B cell (primary cell): ENCODE measurements at regions not wholly inside any gene's neighbourhood (a gene's known extent, or its start where the extent isn't known, plus 50 kb on each side); places are given as distances from the start of the nearest gene placed in this dataset.

ENCODE experiments used
- ATAC-seq: fragments of 200-7000 bp; cut with Tn5 transposase; one replicate; pipeline ENCODE4 v1.10.0; 2021; ENCODE audit warnings: low read depth, mild to moderate bottlenecking, moderate number of reproducible peaks, moderate library complexity
- CTCF ChIA-PET: fragments of 350-600 bp; sonication (Branson Sonifier 250); formaldehyde crosslinking; loops from one replicate; lab custom pipeline; 2021; ENCODE audit warnings: antibody characterized with exemption, inconsistent platforms; lab: Charles Lee
- POLR2A ChIA-PET: fragments of 350-600 bp; sonication (Branson Sonifier 250); formaldehyde crosslinking; loops from one replicate; lab custom pipeline; 2021; ENCODE audit warnings: antibody characterized with exemption; lab: Charles Lee
- DNase-seq: peaks from one replicate; pipeline ENCODE4 v3.0.0; 2013
- H2AFZ ChIP-seq: 2 replicates; pipeline ENCODE4 v1.6.1; 2012; ENCODE audit warnings: mild to moderate bottlenecking, low read depth, low read length; ENCODE audit not compliant: insufficient read depth, poor library complexity, severe bottlenecking
- H3K27ac ChIP-seq, 2 donors: 1 replicate in 1 of 2; 2 replicates in 1 of 2; pipeline ENCODE4 v1.5.1; 2012 to 2013; ENCODE audit warnings: low read length in 2 of 2, mild to moderate bottlenecking in 2 of 2, moderate library complexity in 1 of 2
- H3K27me3 ChIP-seq, 4 experiments: fragments of 200-600 bp in 1 of 4; sonication (generic) in 1 of 4; replicated peaks in 1 of 4; 1 replicate in 2 of 4; 2 replicates in 2 of 4; pipeline versions ENCODE4 v1.6.1 to v1.7.0; 2013 to 2016; ENCODE audit warnings: low read length in 3 of 4, mild to moderate bottlenecking in 2 of 4, mixed read lengths in 1 of 4, moderate library complexity in 1 of 4; ENCODE audit not compliant: insufficient read depth in 4 of 4, control insufficient read depth in 3 of 4; ENCODE audit errors: control extremely low read depth in 1 of 4
- H3K36me3 ChIP-seq, 2 experiments: replicated peaks in 1 of 2; 1 replicate in 1 of 2; 2 replicates in 1 of 2; pipeline versions ENCODE4 v1.6.1 to v1.7.1; 2013; ENCODE audit warnings: low read length in 1 of 2; ENCODE audit not compliant: insufficient read depth in 2 of 2, control insufficient read depth in 1 of 2; ENCODE audit errors: control extremely low read depth in 1 of 2, extremely low read depth in 1 of 2
- H3K4me1 ChIP-seq, 2 donors: fragments of 200-600 bp in 1 of 2; sonication (generic) in 1 of 2; 1 replicate in 1 of 2; 2 replicates in 1 of 2; pipeline versions ENCODE4 v1.5.1 to v1.6.1; 2013 to 2017; ENCODE audit warnings: low read length in 2 of 2; ENCODE audit not compliant: control insufficient read depth in 2 of 2, insufficient read depth in 2 of 2
- H3K4me2 ChIP-seq: replicated peaks from 2 replicates; pipeline ENCODE3; 2012; ENCODE audit warnings: mild to moderate bottlenecking, low read depth, low read length; ENCODE audit not compliant: poor library complexity, severe bottlenecking
- H3K4me3 ChIP-seq, 5 experiments: fragments of 200-600 bp in 1 of 5; sonication (generic) in 1 of 5; 1 replicate in 3 of 5; 2 replicates in 2 of 5; pipeline versions ENCODE4 v1.5.1 to v1.7.0; 2011 to 2016; ENCODE audit warnings: low read length in 4 of 5, mild to moderate bottlenecking in 4 of 5, low read depth in 2 of 5, control low read depth in 1 of 5, moderate library complexity in 1 of 5; ENCODE audit not compliant: insufficient read depth in 1 of 5; ENCODE audit errors: control extremely low read depth in 1 of 5, extremely low read depth in 1 of 5
- H3K79me2 ChIP-seq: fragments of 200-600 bp; sonication (generic); one replicate; pipeline ENCODE4 v1.6.0; 2016; ENCODE audit warnings: low read length; ENCODE audit not compliant: control insufficient read depth, insufficient read depth
- H3K9ac ChIP-seq: fragments of 200-600 bp; sonication (generic); 2 replicates; pipeline ENCODE4 v1.6.1; 2017; ENCODE audit warnings: mild to moderate bottlenecking, low read length, moderate library complexity
- H3K9me3 ChIP-seq, 3 donors: one replicate each; pipeline versions ENCODE4 v1.6.1 to v1.7.1; 2013; ENCODE audit warnings: low read length in 2 of 3; ENCODE audit not compliant: control insufficient read depth in 2 of 3, insufficient read depth in 1 of 3; ENCODE audit errors: control extremely low read depth in 1 of 3
- H4K20me1 ChIP-seq: 2 replicates; pipeline ENCODE4 v1.6.0; 2012; ENCODE audit warnings: mild to moderate bottlenecking, low read length; ENCODE audit not compliant: insufficient read depth, control insufficient read depth, poor library complexity, severe bottlenecking
- H3K27ac Mint-ChIP-seq: one replicate; pipeline ENCODE4 v1.8.0; 2021; ENCODE audit warnings: mixed read lengths
- H3K27me3 Mint-ChIP-seq: one replicate; pipeline ENCODE4 v1.8.0; 2021; ENCODE audit warnings: mixed read lengths
- H3K4me1 Mint-ChIP-seq: one replicate; pipeline ENCODE4 v1.8.0; 2021; ENCODE audit warnings: mixed read lengths
- H3K4me3 Mint-ChIP-seq: one replicate; pipeline ENCODE4 v1.8.0; 2021; ENCODE audit warnings: mixed read lengths
- H3K9me3 Mint-ChIP-seq: one replicate; pipeline ENCODE4 v1.8.0; 2022; ENCODE audit warnings: mixed read lengths; ENCODE audit not compliant: insufficient read depth
- EZH2 ChIP-seq: IDR thresholded peaks from 2 replicates; pipeline ENCODE4 v1.6.1; 2012; ENCODE audit warnings: borderline replicate concordance, low read depth, mild to moderate bottlenecking, moderate library complexity, low read length; ENCODE audit not compliant: insufficient read depth, poor library complexity, severe bottlenecking
- WGBS: methylation state at CpG from one replicate; pipeline ENCODE4 v1.1.5; 2013; ENCODE audit warnings: missing lambda C conversion rate; ENCODE audit not compliant: insufficient coverage; 5-methylcytosine and 5-hydroxymethylcytosine counted together
- intact Hi-C: fragments of 100-400 bp; cut with micrococcal nuclease; formaldehyde crosslinking; loops from one replicate; pipeline ENCODE4 v1.10.0; 2022
- TF ChIP-seq, protein P1 (sequence below): fragments of 200-600 bp; IDR thresholded peaks from one replicate; pipeline ENCODE4 v1.8.0; 2022; ENCODE audit warnings: antibody characterized with exemption, mild to moderate bottlenecking

DNA sequence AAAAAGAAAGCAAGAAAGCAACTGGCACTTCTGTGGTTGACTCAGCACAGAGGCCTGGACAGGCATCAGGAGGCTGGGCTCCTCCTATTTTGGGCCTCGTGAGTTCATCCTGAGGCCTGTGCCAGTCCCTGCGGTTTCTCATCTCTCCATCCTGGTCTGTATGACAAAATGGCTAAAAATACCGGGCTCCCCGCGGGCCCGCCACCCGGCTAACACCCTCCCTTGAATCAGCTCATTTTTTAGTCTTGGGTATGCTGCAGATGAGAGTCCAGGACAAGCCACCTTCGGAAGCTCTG lies 62.3 kb upstream of the YWHAQ start:
- H3K27me3 ChIP-seq = no peaks in the 10 kb centered on the region
- H3K9me3 ChIP-seq = no peaks in the 10 kb centered on the region
- H3K4me3 Mint-ChIP-seq = no peak overlapping the region
- peaks cover 5% of the 10 kb centered on the region for H3K27me3 Mint-ChIP-seq
- H3K4me3 ChIP-seq = no peak overlapping the region
- H3K9me3 Mint-ChIP-seq = no peaks in the 10 kb centered on the region
- peak overlapping the region; percentile 11 for H3K4me2 ChIP-seq
- intact Hi-C loops = no loop called here
- no peak overlapping the region for H2AFZ ChIP-seq
- no peak for DNase-seq
- H3K27ac ChIP-seq = no peak overlapping the region
- TF ChIP-seq, protein P1, sequence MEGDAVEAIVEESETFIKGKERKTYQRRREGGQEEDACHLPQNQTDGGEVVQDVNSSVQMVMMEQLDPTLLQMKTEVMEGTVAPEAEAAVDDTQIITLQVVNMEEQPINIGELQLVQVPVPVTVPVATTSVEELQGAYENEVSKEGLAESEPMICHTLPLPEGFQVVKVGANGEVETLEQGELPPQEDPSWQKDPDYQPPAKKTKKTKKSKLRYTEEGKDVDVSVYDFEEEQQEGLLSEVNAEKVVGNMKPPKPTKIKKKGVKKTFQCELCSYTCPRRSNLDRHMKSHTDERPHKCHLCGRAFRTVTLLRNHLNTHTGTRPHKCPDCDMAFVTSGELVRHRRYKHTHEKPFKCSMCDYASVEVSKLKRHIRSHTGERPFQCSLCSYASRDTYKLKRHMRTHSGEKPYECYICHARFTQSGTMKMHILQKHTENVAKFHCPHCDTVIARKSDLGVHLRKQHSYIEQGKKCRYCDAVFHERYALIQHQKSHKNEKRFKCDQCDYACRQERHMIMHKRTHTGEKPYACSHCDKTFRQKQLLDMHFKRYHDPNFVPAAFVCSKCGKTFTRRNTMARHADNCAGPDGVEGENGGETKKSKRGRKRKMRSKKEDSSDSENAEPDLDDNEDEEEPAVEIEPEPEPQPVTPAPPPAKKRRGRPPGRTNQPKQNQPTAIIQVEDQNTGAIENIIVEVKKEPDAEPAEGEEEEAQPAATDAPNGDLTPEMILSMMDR = no peak
- TF ChIP-seq EZH2 = no peak
- ATAC-seq = no peak
- H3K27ac Mint-ChIP-seq = no peak overlapping the region
- no peaks in the 10 kb centered on the region for H3K4me1 ChIP-seq
- peaks cover 9% of the 10 kb centered on the region for H3K4me1 Mint-ChIP-seq
- POLR2A ChIA-PET = no interaction called here
- no peaks in the 10 kb centered on the region for H4K20me1 ChIP-seq
- no peak overlapping the region for H3K9ac ChIP-seq
- H3K79me2 ChIP-seq = no peaks in the 10 kb centered on the region
- WGBS = 16% methylated on average over 7 of the region's 8 CpGs
- H3K36me3 ChIP-seq = no peaks in the 10 kb centered on the region
- CTCF ChIA-PET = no interaction called here

DNA sequence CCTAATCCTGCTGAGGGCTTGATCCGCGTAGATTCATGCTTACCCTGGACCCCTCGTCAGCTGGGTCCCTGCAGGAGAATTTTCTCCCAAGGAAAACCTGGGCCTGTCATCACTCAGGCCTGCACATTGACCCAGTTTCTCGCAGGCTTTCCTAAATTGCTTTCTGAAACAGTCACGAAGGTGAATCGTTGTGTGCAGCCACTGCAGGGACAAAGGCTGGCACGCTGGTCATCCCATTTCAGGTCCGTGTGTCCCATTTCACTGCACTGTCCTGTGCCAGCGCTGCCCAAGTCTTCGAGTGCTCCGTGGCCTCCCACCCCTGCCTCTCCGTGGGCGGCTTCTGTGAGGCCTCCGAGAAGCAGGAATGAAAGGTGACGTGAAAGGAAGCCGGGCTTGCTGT lies 62.8 kb upstream of the YWHAQ start:
- ATAC-seq (no peak), DNase-seq (no peak)
- H3K36me3 ChIP-seq = no peaks in the 10 kb centered on the region
- H3K27ac Mint-ChIP-seq = no peak overlapping the region
- H3K9me3 Mint-ChIP-seq = no peaks in the 10 kb centered on the region
- H3K4me2 ChIP-seq = no peak overlapping the region
- no peak overlapping the region for H3K4me3 Mint-ChIP-seq
- no peak overlapping the region for H3K27ac ChIP-seq
- CTCF ChIA-PET = no interaction called here
- intact Hi-C loops = no loop called here
- WGBS = 95% methylated on average over 15 of the region's 16 CpGs
- H3K79me2 ChIP-seq = no peaks in the 10 kb centered on the region
- H3K27me3 Mint-ChIP-seq = peaks cover 5% of the 10 kb centered on the region
- no peaks in the 10 kb centered on the region for H3K9me3 ChIP-seq
- no peak overlapping the region for H3K9ac ChIP-seq
- H4K20me1 ChIP-seq = no peaks in the 10 kb centered on the region
- no peaks in the 10 kb centered on the region for H3K27me3 ChIP-seq
- TF ChIP-seq, protein P1 = no peak
- no peak for TF ChIP-seq EZH2
- no peak overlapping the region for H3K4me3 ChIP-seq
- H3K4me1 Mint-ChIP-seq = peaks cover 9% of the 10 kb centered on the region
- no peaks in the 10 kb centered on the region for H3K4me1 ChIP-seq
- no peak overlapping the region for H2AFZ ChIP-seq
- POLR2A ChIA-PET = no interaction called here
